GM21737 (cell line): ENCODE measurements at regions not wholly inside any gene's neighbourhood (a gene's known extent, or its start where the extent isn't known, plus 50 kb on each side); places are given as distances from the start of the nearest gene placed in this dataset.

Experiments
- ATAC-seq: cut with Tn5 transposase; IDR thresholded peaks from one replicate; pipeline ENCODE4 v1.9.1; 2021; ENCODE audit warnings: mild to moderate bottlenecking, moderate library complexity; ENCODE audit not compliant: unreplicated experiment

- ATAC-seq, result no peak
Measured at GRCh38 chr1:216788671-216789070, 65.4 kb upstream of the ESRRG start.

DNA sequence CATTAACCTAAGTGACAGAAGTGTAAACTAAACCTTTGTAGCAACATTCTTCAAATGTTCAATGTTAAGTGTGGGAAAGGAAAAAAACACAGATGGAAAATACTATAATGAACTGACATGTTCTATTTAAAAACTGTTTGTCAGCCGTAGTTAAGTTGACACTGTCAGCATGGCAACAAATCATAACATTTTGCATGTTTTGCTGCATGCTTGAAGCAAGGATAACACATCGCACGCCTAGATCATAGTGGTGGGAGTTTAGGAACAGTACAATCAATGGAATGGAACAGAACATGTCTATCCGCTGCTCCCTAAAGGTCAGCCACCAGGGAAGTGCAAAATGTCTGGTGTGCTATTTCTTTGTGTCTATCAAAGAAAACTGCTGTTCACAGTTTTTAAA is 62.5 kb upstream of the ESRRG start:
- ATAC-seq, result no peak

- ATAC-seq, result no peak
Measured at GRCh38 chr1:216785221-216785620, 62.0 kb upstream of the ESRRG start.

DNA sequence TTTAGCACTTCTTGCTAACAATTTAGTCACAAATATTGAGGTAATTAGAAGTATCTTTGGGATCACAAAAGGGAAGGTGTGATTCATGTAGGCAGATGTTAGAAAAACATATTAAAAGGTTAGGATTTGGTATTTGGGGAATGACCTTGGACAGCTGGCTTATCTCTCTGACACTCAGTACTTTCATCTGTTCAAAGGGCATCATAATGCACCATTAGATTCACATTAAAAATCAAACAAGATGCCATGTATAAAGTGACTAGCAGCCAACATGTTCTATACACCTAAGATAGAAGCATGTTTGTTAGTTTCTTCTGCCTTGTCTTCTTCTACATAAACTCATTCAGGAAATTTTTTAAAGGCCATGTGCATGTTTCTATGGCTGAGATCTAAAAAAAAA is 56.5 kb upstream of the ESRRG start:
- ATAC-seq, result no peak

DNA sequence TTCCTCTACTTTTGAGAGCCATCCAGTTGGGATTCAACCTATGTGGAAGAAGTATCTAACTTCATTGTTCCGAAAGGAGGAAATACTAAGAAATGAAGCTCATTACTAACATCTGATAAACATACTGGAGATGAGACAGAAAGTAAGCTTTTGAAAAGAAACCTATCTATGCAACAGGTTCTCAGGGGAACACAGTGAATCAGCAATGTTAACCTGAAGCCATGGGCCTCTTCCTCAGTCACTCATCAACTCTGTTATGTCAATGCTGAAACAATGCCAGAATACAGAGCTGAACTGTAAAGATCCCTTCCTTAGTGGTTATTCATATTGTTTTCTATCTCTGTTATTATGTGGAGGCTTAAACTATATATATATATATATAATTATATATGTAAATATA is 55.5 kb upstream of the ESRRG start:
- ATAC-seq, result no peak

GRCh38 chr1:216777148-216777547 is 53.9 kb upstream of the ESRRG start:
- ATAC-seq, result no peak
